GM12878 (cell line): ENCODE measurements at regions not wholly inside any gene's neighbourhood (a gene's known extent, or its start where the extent isn't known, plus 50 kb on each side); places are given as distances from the start of the nearest gene placed in this dataset.

Experiments used
- ATAC-seq: fragments of 200-7000 bp; cut with Tn5 transposase; 3 replicates; pipeline ENCODE4 v1.9.1; 2020; ENCODE audit warnings: mild to moderate bottlenecking, moderate library complexity
- BruUV-seq: library from RNA; stranded (reverse); fragments of 400-500 nt; replicated peaks from 2 replicates; lab custom pipeline; 2021; lab: Mats Ljungman, UMichigan
- CTCF ChIA-PET: fragments of 300-600 bp; sonication (Branson Sonifier 250); formaldehyde crosslinking; extraction: SDS; loops from one replicate; lab custom pipeline; 2021; ENCODE audit warnings: inconsistent platforms; lab: Yijun Ruan, JAX
- POLR2A ChIA-PET: fragments of 350-600 bp; formaldehyde crosslinking; extraction: SDS; loops from one replicate; lab custom pipeline; 2021; ENCODE audit warnings: inconsistent platforms; lab: Charles Lee
- RAD21 ChIA-PET: fragments of 300-600 bp; sonication (Branson Sonifier 250); formaldehyde crosslinking; loops from one replicate; lab custom pipeline; 2023; ENCODE audit warnings: antibody characterized with exemption; ENCODE audit not compliant: unreplicated experiment; lab: Charles Lee
- SMC1A ChIA-PET: fragments of 300-600 bp; sonication (Branson Sonifier 250); formaldehyde crosslinking; loops from one replicate; lab custom pipeline; 2023; ENCODE audit not compliant: unreplicated experiment, uncharacterized antibody; lab: Charles Lee
- DNase-seq: peaks from one replicate; pipeline ENCODE4 v3.0.0-alpha.2; 2011; ENCODE audit warnings: low read depth, low spot score
- FAIRE-seq: peaks from 3 replicates; lab custom pipeline; 2011; peaks lifted over from hg19 to GRCh38; lab: Jason Lieb, UNC
- H2AFZ ChIP-seq: 2 replicates; pipeline ENCODE4 v1.6.0; 2011; ENCODE audit warnings: low read depth, low read length, control low read depth; ENCODE audit not compliant: control insufficient read depth
- H3K27ac ChIP-seq: 2 replicates; pipeline ENCODE4 v1.5.1; 2011; ENCODE audit warnings: control low read depth; ENCODE audit not compliant: control insufficient read depth, insufficient read depth
- H3K27me3 ChIP-seq, 2 experiments: replicated peaks in 1 of 2; 2 replicates each; pipeline versions ENCODE4 v1.6.0 to v1.6.1; 2011; ENCODE audit warnings: low read length in 1 of 2; ENCODE audit not compliant: control insufficient read depth in 2 of 2, insufficient read depth in 2 of 2
- H3K36me3 ChIP-seq, 2 experiments: 2 replicates each; pipeline ENCODE4 v1.5.1; 2011; ENCODE audit warnings: low read length in 1 of 2; ENCODE audit not compliant: control insufficient read depth in 2 of 2, insufficient read depth in 2 of 2
- H3K4me1 ChIP-seq: 2 replicates; pipeline ENCODE4 v1.6.1; 2011; ENCODE audit warnings: mild to moderate bottlenecking, low read length, moderate library complexity, mixed read lengths; ENCODE audit not compliant: control insufficient read depth, insufficient read depth
- H3K4me2 ChIP-seq: 2 replicates; pipeline ENCODE4 v1.6.0; 2011; ENCODE audit warnings: control low read depth; ENCODE audit not compliant: control insufficient read depth, insufficient read depth
- H3K4me3 ChIP-seq: fragments of 200-600 bp; sonication (generic); 2 replicates; pipeline ENCODE4 v1.5.1; 2016
- H3K79me2 ChIP-seq: 2 replicates; pipeline ENCODE4 v1.6.0; 2011; ENCODE audit warnings: low read length; ENCODE audit not compliant: control insufficient read depth, insufficient read depth
- H3K9ac ChIP-seq: 2 replicates; pipeline ENCODE4 v1.8.0; 2011; ENCODE audit warnings: low read length, control low read depth, mixed read lengths; ENCODE audit not compliant: control insufficient read depth, insufficient read depth
- H3K9me3 ChIP-seq: replicated peaks from 3 replicates; pipeline ENCODE4 v1.5.1; 2011; ENCODE audit warnings: mild to moderate bottlenecking, low read length; ENCODE audit not compliant: control insufficient read depth, insufficient read depth
- H4K20me1 ChIP-seq: 2 replicates; pipeline ENCODE4 v1.6.0; 2011; ENCODE audit not compliant: control insufficient read depth, insufficient read depth
- MTA2 ChIP-seq: fragments of 450-650 bp; IDR thresholded peaks from 2 replicates; pipeline ENCODE4 v1.6.1; 2016; ENCODE audit warnings: low read depth, mild to moderate bottlenecking, moderate library complexity
- MXI1 ChIP-seq: fragments of 150-350 bp; IDR thresholded peaks from 2 replicates; pipeline ENCODE4 v1.6.1; 2011; ENCODE audit warnings: low read depth, mild to moderate bottlenecking, inconsistent platforms, low read length, improper control_type of control experiment
- NFIC ChIP-seq: IDR thresholded peaks from 2 replicates; pipeline ENCODE4 v1.6.1; 2012; ENCODE audit warnings: low read depth, mild to moderate bottlenecking, inconsistent platforms, low read length, moderate library complexity
- PAX8 ChIP-seq: fragments of 450-650 bp; IDR thresholded peaks from 2 replicates; pipeline ENCODE4 v1.6.1; 2017; ENCODE audit warnings: mild to moderate bottlenecking, moderate library complexity
- RCOR1 ChIP-seq: conservative IDR thresholded peaks from 2 replicates; pipeline ENCODE4 v1.6.1; 2012; ENCODE audit warnings: low read depth, low read length, improper control_type of control experiment
- TCF12 ChIP-seq: IDR thresholded peaks from 2 replicates; pipeline ENCODE4 v1.6.1; 2011; ENCODE audit warnings: low read depth, mild to moderate bottlenecking, low read length
- WGBS: methylation state at CpG from one replicate; pipeline ENCODE4 v1.1.6; 2016; ENCODE audit warnings: low lambda C conversion rate; ENCODE audit not compliant: insufficient replicate concordance, insufficient coverage; ENCODE audit errors: missing lambda C conversion rate; 5-methylcytosine and 5-hydroxymethylcytosine counted together
- in situ Hi-C: fragments of 300-500 bp; cut with MboI; formaldehyde crosslinking; loops from 9 replicates; pipeline ENCODE4 v1.14.3; 2018; ENCODE audit warnings: mixed read lengths
- intact Hi-C: fragments of 100-400 bp; cut with micrococcal nuclease; formaldehyde crosslinking; loops from one replicate; pipeline ENCODE4 v1.14.2; 2022; ENCODE audit not compliant: unreplicated experiment
- TF ChIP-seq, protein P1 (sequence below): fragments of 450-650 bp; IDR thresholded peaks from 2 replicates; pipeline ENCODE4 v1.6.1; 2017; ENCODE audit warnings: borderline replicate concordance
- TF ChIP-seq, protein P2 (sequence below): fragments of 450-650 bp; IDR thresholded peaks from 2 replicates; pipeline ENCODE4 v1.6.1; 2017; ENCODE audit warnings: mild to moderate bottlenecking, low read depth, inconsistent platforms; ENCODE audit not compliant: poor library complexity, severe bottlenecking

DNA sequence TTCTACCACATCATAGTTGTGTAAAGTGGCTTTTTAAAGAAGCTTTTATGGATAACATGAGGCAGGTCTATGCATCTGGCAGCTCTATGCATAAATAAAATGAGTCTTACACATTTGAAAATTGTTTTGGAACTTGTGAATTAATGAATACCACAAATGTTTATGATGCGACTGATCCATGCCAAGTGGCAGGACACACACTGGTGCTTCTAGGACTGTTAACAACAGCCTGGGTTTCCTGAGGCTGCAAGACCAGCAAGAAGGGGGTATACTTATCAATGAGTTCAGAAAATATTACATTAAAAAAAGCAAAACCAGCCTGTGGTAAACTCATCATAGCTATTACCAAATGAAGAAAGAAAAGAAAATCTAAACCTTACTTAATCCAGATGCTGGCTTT lies 212.9 kb upstream of the PDE10A start (continued):
- TF ChIP-seq, protein P1, sequence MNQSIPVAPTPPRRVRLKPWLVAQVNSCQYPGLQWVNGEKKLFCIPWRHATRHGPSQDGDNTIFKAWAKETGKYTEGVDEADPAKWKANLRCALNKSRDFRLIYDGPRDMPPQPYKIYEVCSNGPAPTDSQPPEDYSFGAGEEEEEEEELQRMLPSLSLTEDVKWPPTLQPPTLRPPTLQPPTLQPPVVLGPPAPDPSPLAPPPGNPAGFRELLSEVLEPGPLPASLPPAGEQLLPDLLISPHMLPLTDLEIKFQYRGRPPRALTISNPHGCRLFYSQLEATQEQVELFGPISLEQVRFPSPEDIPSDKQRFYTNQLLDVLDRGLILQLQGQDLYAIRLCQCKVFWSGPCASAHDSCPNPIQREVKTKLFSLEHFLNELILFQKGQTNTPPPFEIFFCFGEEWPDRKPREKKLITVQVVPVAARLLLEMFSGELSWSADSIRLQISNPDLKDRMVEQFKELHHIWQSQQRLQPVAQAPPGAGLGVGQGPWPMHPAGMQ: no peak
- TF ChIP-seq TCF12: no peak

DNA sequence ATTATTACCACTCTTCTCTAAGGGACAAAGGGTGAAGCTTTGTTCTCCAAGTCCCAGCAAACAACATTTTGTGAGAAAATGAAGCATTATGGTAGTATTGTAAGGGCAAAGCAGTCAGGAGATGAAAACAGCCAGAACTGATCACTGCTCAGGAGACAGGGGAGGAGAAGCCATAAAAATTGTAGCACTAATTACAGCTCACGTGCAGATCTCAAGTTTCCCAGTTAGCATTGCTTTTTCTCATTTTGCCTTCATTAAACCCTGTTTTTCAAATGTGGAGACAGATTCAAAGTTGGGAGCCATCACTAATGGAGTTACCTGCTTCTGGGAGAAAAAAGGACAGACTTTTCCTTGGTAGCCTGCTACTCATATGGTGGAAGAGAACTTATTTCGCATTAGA lies 210.9 kb upstream of the PDE10A start:
- CTCF ChIA-PET: interaction anchor here (1.8 kb wide), 1 partner anchor 232 kb away, joined by 5 read pairs; no protein-coding TSS in a partner anchor

More for the DNA sequence above, 210.9 kb upstream of the PDE10A start:
- Histone ChIP-seq H2AFZ (no peak overlapping the region), H3K27ac (no peak overlapping the region), H4K20me1 (no peaks in the 10 kb centered on the region), H3K9ac (no peak overlapping the region), H3K4me3 (no peak overlapping the region), H3K9me3 (no peaks in the 10 kb centered on the region), H3K4me2 (no peak overlapping the region)
- ATAC-seq (no peak), DNase-seq (no peak)
- in situ Hi-C loops: no loop called here
- POLR2A ChIA-PET: no interaction called here
- WGBS: 0% methylated on average over 2 of the region's 2 CpGs
- BruUV-seq: no TSS peak
- TF ChIP-seq, protein P2, sequence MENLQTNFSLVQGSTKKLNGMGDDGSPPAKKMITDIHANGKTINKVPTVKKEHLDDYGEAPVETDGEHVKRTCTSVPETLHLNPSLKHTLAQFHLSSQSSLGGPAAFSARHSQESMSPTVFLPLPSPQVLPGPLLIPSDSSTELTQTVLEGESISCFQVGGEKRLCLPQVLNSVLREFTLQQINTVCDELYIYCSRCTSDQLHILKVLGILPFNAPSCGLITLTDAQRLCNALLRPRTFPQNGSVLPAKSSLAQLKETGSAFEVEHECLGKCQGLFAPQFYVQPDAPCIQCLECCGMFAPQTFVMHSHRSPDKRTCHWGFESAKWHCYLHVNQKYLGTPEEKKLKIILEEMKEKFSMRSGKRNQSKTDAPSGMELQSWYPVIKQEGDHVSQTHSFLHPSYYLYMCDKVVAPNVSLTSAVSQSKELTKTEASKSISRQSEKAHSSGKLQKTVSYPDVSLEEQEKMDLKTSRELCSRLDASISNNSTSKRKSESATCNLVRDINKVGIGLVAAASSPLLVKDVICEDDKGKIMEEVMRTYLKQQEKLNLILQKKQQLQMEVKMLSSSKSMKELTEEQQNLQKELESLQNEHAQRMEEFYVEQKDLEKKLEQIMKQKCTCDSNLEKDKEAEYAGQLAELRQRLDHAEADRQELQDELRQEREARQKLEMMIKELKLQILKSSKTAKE: no peak
- no peak for TF ChIP-seq NFIC
- TF ChIP-seq MXI1: no peak
- TF ChIP-seq PAX8: no peak
- TF ChIP-seq MTA2: no peak
- no peak for TF ChIP-seq RCOR1
- TF ChIP-seq, all 136 proteins: peak for 0
- H3K79me2 ChIP-seq: no peaks in the 10 kb centered on the region
- intact Hi-C loops: no loop called here
- H3K27me3 ChIP-seq: peaks cover 2% of the 10 kb centered on the region in 2 experiments; a peak in 1 of 4 replicates
- no peaks in the 10 kb centered on the region for H3K4me1 ChIP-seq
- no peaks in the 10 kb centered on the region for H3K36me3 ChIP-seq
- SMC1A ChIA-PET: no interaction called here
- RAD21 ChIA-PET: no interaction called here
- FAIRE-seq: no peak
